ENCODE measurements at regions not wholly inside any gene's neighbourhood (a gene's known extent, or its start where the extent isn't known, plus 50 kb on each side); places are given as distances from the start of the nearest gene placed in this dataset.

DNA sequence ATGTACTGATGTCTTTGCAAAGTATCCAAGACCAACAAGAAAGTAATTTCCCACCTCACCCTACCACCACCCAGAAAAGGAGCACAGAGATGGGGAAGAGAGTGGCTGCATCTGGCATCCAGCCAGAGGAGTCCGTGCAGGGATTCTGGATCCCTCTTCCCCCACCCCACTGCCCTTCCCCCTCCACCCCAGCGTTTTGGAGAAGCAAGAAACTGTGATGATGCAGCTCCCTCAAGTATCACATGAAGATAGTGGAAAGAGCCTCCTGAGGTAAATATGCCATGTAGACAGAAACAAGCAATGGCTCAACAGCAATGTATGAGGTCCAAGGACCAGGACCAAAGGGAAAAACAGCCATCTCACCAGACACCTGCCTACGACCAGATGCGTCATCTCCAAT is 153.8 kb downstream of the DEPDC1B start:
- DNase-seq (ENCODE audit: low read depth) (no peak), FAIRE-seq (no peak)
- H3K27me3 ChIP-seq (ENCODE audit: insufficient read depth, low read length) = no peaks in the 10 kb centered on the region
- no peak overlapping the region for H3K27ac Mint-ChIP-seq (ENCODE audit: unreplicated experiment)
- H3K9me3 ChIP-seq (ENCODE audit: insufficient read depth, low read depth, low read length) = no peaks in the 10 kb centered on the region
- H3K4me1 Mint-ChIP-seq (ENCODE audit: low read depth, unreplicated experiment) = peaks cover 11% of the 10 kb centered on the region
- no peak overlapping the region for H3K27ac ChIP-seq (ENCODE audit: low read depth, low read length)
- H3K36me3 Mint-ChIP-seq (ENCODE audit: low read depth, unreplicated experiment) = no peaks in the 10 kb centered on the region
- no peaks in the 10 kb centered on the region for H3K79me2 ChIP-seq (ENCODE audit: insufficient read depth, low read length)
- H3K4me1 ChIP-seq (ENCODE audit: insufficient read depth, low read length) = peaks cover 7% of the 10 kb centered on the region
- no peaks in the 10 kb centered on the region for H4K20me1 ChIP-seq (ENCODE audit: insufficient read depth, low read length)
- H3K27me3 Mint-ChIP-seq (ENCODE audit: low read depth, unreplicated experiment) = no peaks in the 10 kb centered on the region
- TF ChIP-seq EZH2 (IDR thresholded peaks at IDR 0.05; ENCODE audit: insufficient read depth, low read length) = no peak
- TF ChIP-seq, protein P1, sequence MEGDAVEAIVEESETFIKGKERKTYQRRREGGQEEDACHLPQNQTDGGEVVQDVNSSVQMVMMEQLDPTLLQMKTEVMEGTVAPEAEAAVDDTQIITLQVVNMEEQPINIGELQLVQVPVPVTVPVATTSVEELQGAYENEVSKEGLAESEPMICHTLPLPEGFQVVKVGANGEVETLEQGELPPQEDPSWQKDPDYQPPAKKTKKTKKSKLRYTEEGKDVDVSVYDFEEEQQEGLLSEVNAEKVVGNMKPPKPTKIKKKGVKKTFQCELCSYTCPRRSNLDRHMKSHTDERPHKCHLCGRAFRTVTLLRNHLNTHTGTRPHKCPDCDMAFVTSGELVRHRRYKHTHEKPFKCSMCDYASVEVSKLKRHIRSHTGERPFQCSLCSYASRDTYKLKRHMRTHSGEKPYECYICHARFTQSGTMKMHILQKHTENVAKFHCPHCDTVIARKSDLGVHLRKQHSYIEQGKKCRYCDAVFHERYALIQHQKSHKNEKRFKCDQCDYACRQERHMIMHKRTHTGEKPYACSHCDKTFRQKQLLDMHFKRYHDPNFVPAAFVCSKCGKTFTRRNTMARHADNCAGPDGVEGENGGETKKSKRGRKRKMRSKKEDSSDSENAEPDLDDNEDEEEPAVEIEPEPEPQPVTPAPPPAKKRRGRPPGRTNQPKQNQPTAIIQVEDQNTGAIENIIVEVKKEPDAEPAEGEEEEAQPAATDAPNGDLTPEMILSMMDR (IDR thresholded peaks at IDR 0.05; ENCODE audit: insufficient read depth, low read depth, low read length) = no peak
- H3K9ac ChIP-seq (ENCODE audit: low read length) = no peak overlapping the region
- H2AFZ ChIP-seq (ENCODE audit: low read depth, low read length) = no peak overlapping the region
- no peak overlapping the region for H3K4me3 ChIP-seq (ENCODE audit: insufficient read depth, low read depth, low read length)
- H3K9me3 Mint-ChIP-seq (ENCODE audit: unreplicated experiment) = peaks cover 1% of the 10 kb centered on the region
- H3K4me3 Mint-ChIP-seq (ENCODE audit: unreplicated experiment) = no peak overlapping the region
- H3K4me2 ChIP-seq (ENCODE audit: low read length) = no peak overlapping the region
- H3K36me3 ChIP-seq (ENCODE audit: insufficient read depth, low read length) = no peaks in the 10 kb centered on the region

DNA sequence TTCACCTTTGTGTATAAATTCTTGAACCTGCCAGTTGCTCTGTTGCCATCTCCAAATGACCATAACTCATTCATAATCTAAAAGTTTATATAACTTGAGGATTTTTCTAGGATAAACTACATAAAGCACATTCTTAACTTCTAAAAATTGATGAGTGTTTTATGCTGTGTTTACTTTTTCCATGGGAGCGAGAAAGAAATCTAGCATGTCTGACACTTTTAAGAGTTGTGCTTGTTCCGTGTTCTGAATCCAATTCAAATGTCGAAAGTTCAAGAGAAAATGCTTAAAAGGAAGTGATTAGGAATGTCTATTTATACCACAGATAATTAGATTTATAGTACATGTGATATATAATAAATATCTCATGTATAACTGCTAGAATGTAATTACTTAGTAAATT is 154.4 kb downstream of the DEPDC1B start:
- peaks cover 17% of the 10 kb centered on the region for H3K4me1 Mint-ChIP-seq (ENCODE audit: low read depth, unreplicated experiment)
- H3K27me3 ChIP-seq (ENCODE audit: insufficient read depth, low read length) = no peaks in the 10 kb centered on the region
- no peak overlapping the region for H3K9ac ChIP-seq (ENCODE audit: low read length)
- peaks cover 1% of the 10 kb centered on the region for H3K9me3 Mint-ChIP-seq (ENCODE audit: unreplicated experiment)
- peaks cover 7% of the 10 kb centered on the region for H3K4me1 ChIP-seq (ENCODE audit: insufficient read depth, low read length)
- no peaks in the 10 kb centered on the region for H3K79me2 ChIP-seq (ENCODE audit: insufficient read depth, low read length)
- H3K4me2 ChIP-seq (ENCODE audit: low read length) = no peak overlapping the region
- H3K27me3 Mint-ChIP-seq (ENCODE audit: low read depth, unreplicated experiment) = no peaks in the 10 kb centered on the region
- DNase-seq (ENCODE audit: low read depth) (no peak), FAIRE-seq (no peak)
- H3K4me3 Mint-ChIP-seq (ENCODE audit: unreplicated experiment) = no peak overlapping the region
- TF ChIP-seq, protein P1 (IDR thresholded peaks at IDR 0.05; ENCODE audit: insufficient read depth, low read depth, low read length) = no peak
- TF ChIP-seq EZH2 (IDR thresholded peaks at IDR 0.05; ENCODE audit: insufficient read depth, low read length) = no peak
- no peak overlapping the region for H3K27ac Mint-ChIP-seq (ENCODE audit: unreplicated experiment)
- no peak overlapping the region for H3K27ac ChIP-seq (ENCODE audit: low read depth, low read length)
- H3K36me3 ChIP-seq (ENCODE audit: insufficient read depth, low read length) = no peaks in the 10 kb centered on the region
- H4K20me1 ChIP-seq (ENCODE audit: insufficient read depth, low read length) = no peaks in the 10 kb centered on the region
- H3K4me3 ChIP-seq (ENCODE audit: insufficient read depth, low read depth, low read length) = no peak overlapping the region
- no peak overlapping the region for H2AFZ ChIP-seq (ENCODE audit: low read depth, low read length)
- no peaks in the 10 kb centered on the region for H3K36me3 Mint-ChIP-seq (ENCODE audit: low read depth, unreplicated experiment)
- no peaks in the 10 kb centered on the region for H3K9me3 ChIP-seq (ENCODE audit: insufficient read depth, low read depth, low read length)

DNA sequence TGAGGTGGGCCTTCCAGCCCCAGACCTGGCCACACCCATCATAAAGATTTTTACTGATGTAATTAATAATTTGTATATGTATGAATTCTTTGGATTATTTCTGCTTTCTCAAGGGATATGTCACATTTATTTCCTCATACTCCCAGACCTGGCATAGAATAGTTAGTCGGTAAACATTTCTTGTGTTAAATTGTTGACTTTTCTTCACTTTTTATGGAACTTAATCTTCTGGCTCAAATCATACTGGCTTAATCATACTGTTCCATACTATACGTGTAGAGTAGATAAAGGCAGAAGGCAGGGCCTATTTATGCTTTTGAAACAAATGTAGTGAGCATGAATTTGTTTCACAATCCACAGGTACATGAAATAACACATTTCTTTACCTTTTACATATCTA is 155.8 kb downstream of the DEPDC1B start:
- Mint-ChIP-seq H3K27ac (ENCODE audit: unreplicated experiment) (no peak overlapping the region), H3K4me1 (ENCODE audit: low read depth, unreplicated experiment) (peaks cover 21% of the 10 kb centered on the region), H3K27me3 (ENCODE audit: low read depth, unreplicated experiment) (no peaks in the 10 kb centered on the region), H3K4me3 (ENCODE audit: unreplicated experiment) (no peak overlapping the region), H3K36me3 (ENCODE audit: low read depth, unreplicated experiment) (no peaks in the 10 kb centered on the region), H3K9me3 (ENCODE audit: unreplicated experiment) (peaks cover 1% of the 10 kb centered on the region)
- Histone ChIP-seq H3K27me3 (ENCODE audit: insufficient read depth, low read length) (no peaks in the 10 kb centered on the region), H4K20me1 (ENCODE audit: insufficient read depth, low read length) (no peaks in the 10 kb centered on the region), H3K9ac (ENCODE audit: low read length) (no peak overlapping the region), H2AFZ (ENCODE audit: low read depth, low read length) (no peak overlapping the region), H3K27ac (ENCODE audit: low read depth, low read length) (no peak overlapping the region), H3K9me3 (ENCODE audit: insufficient read depth, low read depth, low read length) (no peaks in the 10 kb centered on the region), H3K4me3 (ENCODE audit: insufficient read depth, low read depth, low read length) (no peak overlapping the region), H3K36me3 (ENCODE audit: insufficient read depth, low read length) (no peaks in the 10 kb centered on the region), H3K4me1 (ENCODE audit: insufficient read depth, low read length) (peaks cover 7% of the 10 kb centered on the region), H3K4me2 (ENCODE audit: low read length) (no peak overlapping the region), H3K79me2 (ENCODE audit: insufficient read depth, low read length) (no peaks in the 10 kb centered on the region)
- FAIRE-seq (no peak), DNase-seq (ENCODE audit: low read depth) (no peak)
- TF ChIP-seq, protein P1 (IDR thresholded peaks at IDR 0.05; ENCODE audit: insufficient read depth, low read depth, low read length) = no peak
- TF ChIP-seq EZH2 (IDR thresholded peaks at IDR 0.05; ENCODE audit: insufficient read depth, low read length) = no peak
